ENCODE measurements at regions not wholly inside any gene's neighbourhood (a gene's known extent, or its start where the extent isn't known, plus 50 kb on each side); places are given as distances from the start of the nearest gene placed in this dataset.

GRCh38 chr5:89724379-89725095 is 685.0 kb downstream of the CETN3 start:
- H3K27me3 ChIP-seq: no peaks in the 10 kb centered on the region
- DNase-seq: no peak
- H3K36me3 ChIP-seq: no peaks in the 10 kb centered on the region
- H3K9me3 ChIP-seq: no peaks in the 10 kb centered on the region
- intact Hi-C loops (cut with DNase I): no loop called here
- peaks cover 0 to 14% (median 10%) of the 10 kb centered on the region in 4 donors for H3K4me1 ChIP-seq
- H3K27ac ChIP-seq: no peak overlapping the region
- 94 to 97% methylated on average over 7 of the region's 7 CpGs for WGBS, 2 donors
- TF ChIP-seq POLR2AphosphoS5 (IDR thresholded peaks at IDR 0.05) (no peak), CTCF (IDR thresholded peaks at IDR 0.05) (no peak), POLR2A (IDR thresholded peaks at IDR 0.05) (no peak), EP300 (IDR thresholded peaks at IDR 0.05) (no peak)
- H3K4me3 ChIP-seq: no peak overlapping the region

- no peaks in the 10 kb centered on the region for H3K27me3 ChIP-seq
- H3K4me1 ChIP-seq: peaks cover 0 to 10% (median 7%) of the 10 kb centered on the region in 4 donors
- intact Hi-C loops (cut with DNase I): no loop called here
- TF ChIP-seq EP300 (IDR thresholded peaks at IDR 0.05) (no peak), POLR2A (IDR thresholded peaks at IDR 0.05) (no peak), CTCF (IDR thresholded peaks at IDR 0.05) (no peak), POLR2AphosphoS5 (IDR thresholded peaks at IDR 0.05) (no peak)
- no peak overlapping the region for H3K4me3 ChIP-seq
- no peaks in the 10 kb centered on the region for H3K36me3 ChIP-seq
- H3K27ac ChIP-seq: no peak overlapping the region
- DNase-seq: no peak
- no peaks in the 10 kb centered on the region for H3K9me3 ChIP-seq
- WGBS, 2 donors: 85 to 87% methylated on average over 2 of the region's 2 CpGs
These were observed 685.6 kb downstream of the CETN3 start for GRCh38 chr5:89723907-89724306.

GRCh38 chr5:89722538-89722937 is 687.0 kb downstream of the CETN3 start:
- DNase-seq: no peak
- H3K9me3 ChIP-seq: no peaks in the 10 kb centered on the region
- no peak for TF ChIP-seq POLR2A (IDR thresholded peaks at IDR 0.05)
- TF ChIP-seq EP300 (IDR thresholded peaks at IDR 0.05): no peak
- no peak for TF ChIP-seq CTCF (IDR thresholded peaks at IDR 0.05)
- no peak for TF ChIP-seq POLR2AphosphoS5 (IDR thresholded peaks at IDR 0.05)
- no peak overlapping the region for H3K27ac ChIP-seq
- no peaks in the 10 kb centered on the region for H3K36me3 ChIP-seq
- 90% methylated on average over 4 of the region's 4 CpGs for WGBS, 2 donors
- H3K4me1 ChIP-seq: no peaks in the 10 kb centered on the region
- intact Hi-C loops (cut with DNase I): no loop called here
- no peaks in the 10 kb centered on the region for H3K27me3 ChIP-seq
- no peak overlapping the region for H3K4me3 ChIP-seq

- Histone ChIP-seq H3K36me3 (no peaks in the 10 kb centered on the region), H3K27me3 (no peaks in the 10 kb centered on the region), H3K4me3 (no peak overlapping the region), H3K27ac (no peak overlapping the region), H3K4me1 (no peaks in the 10 kb centered on the region), H3K9me3 (no peaks in the 10 kb centered on the region)
- no peak for DNase-seq
- intact Hi-C loops (cut with DNase I): no loop called here
- no peak for TF ChIP-seq POLR2A (IDR thresholded peaks at IDR 0.05)
- TF ChIP-seq EP300 (IDR thresholded peaks at IDR 0.05): no peak
- TF ChIP-seq CTCF (IDR thresholded peaks at IDR 0.05): no peak
- no peak for TF ChIP-seq POLR2AphosphoS5 (IDR thresholded peaks at IDR 0.05)
These were observed 687.6 kb downstream of the CETN3 start for GRCh38 chr5:89721931-89722330.

GRCh38 chr5:89721353-89721752 is 688.2 kb downstream of the CETN3 start:
- Histone ChIP-seq H3K4me1 (no peaks in the 10 kb centered on the region), H3K9me3 (no peaks in the 10 kb centered on the region), H3K27ac (no peak overlapping the region), H3K27me3 (no peaks in the 10 kb centered on the region), H3K4me3 (no peak overlapping the region), H3K36me3 (no peaks in the 10 kb centered on the region)
- TF ChIP-seq EP300 (IDR thresholded peaks at IDR 0.05): no peak
- intact Hi-C loops (cut with DNase I): no loop called here
- 92 to 96% methylated on average over 2 of the region's 2 CpGs for WGBS, 2 donors
- DNase-seq: no peak
